CD4-positive, CD25-positive, alpha-beta regulatory T cell (primary cell): ENCODE measurements at regions not wholly inside any gene's neighbourhood (a gene's known extent, or its start where the extent isn't known, plus 50 kb on each side); places are given as distances from the start of the nearest gene placed in this dataset.

Source experiments
- ATAC-seq, 2 donors: fragments of 150-1000 bp; cut with Tn5 transposase; one replicate each; pipeline ENCODE4 v1.10.0; 2021; ENCODE audit warnings: low read depth in 2 of 2, moderate number of reproducible peaks in 2 of 2, moderate library complexity in 1 of 2
- DNase-seq, 3 donors: peaks; one replicate each; pipeline versions ENCODE4 v3.0.0 to v3.0.0-alpha.2; 2012 to 2022; ENCODE audit warnings: mixed read lengths in 1 of 3
- H3K27ac ChIP-seq: one replicate; pipeline ENCODE4 v1.7.0; 2013; ENCODE audit warnings: mild to moderate bottlenecking, low read length; ENCODE audit not compliant: insufficient read depth, poor library complexity, severe bottlenecking
- H3K27me3 ChIP-seq: one replicate; pipeline ENCODE4 v1.7.0; 2013; ENCODE audit warnings: low read length; ENCODE audit not compliant: control insufficient read depth, insufficient read depth
- H3K36me3 ChIP-seq: one replicate; pipeline ENCODE4 v1.7.0; 2013; ENCODE audit warnings: mild to moderate bottlenecking, low read length, moderate library complexity; ENCODE audit not compliant: control insufficient read depth, insufficient read depth
- H3K4me1 ChIP-seq: 2 replicates; pipeline ENCODE4 v1.7.0; 2013; ENCODE audit warnings: mild to moderate bottlenecking, low read length; ENCODE audit not compliant: insufficient read depth, control insufficient read depth, poor library complexity, severe bottlenecking
- H3K4me3 ChIP-seq: one replicate; pipeline ENCODE4 v1.7.0; 2013; ENCODE audit warnings: low read depth, mild to moderate bottlenecking, low read length, moderate library complexity
- H3K9me3 ChIP-seq, 2 experiments: 1 replicate in 1 of 2; 2 replicates in 1 of 2; pipeline ENCODE4 v1.7.0; 2013; ENCODE audit warnings: low read length in 2 of 2, mild to moderate bottlenecking in 1 of 2, moderate library complexity in 1 of 2; ENCODE audit not compliant: control insufficient read depth in 2 of 2
- H3K27ac Mint-ChIP-seq, 3 donors: one replicate each; pipeline ENCODE4 v1.8.0; 2020 to 2022; ENCODE audit warnings: mild to moderate bottlenecking in 3 of 3, mixed read lengths in 3 of 3, moderate library complexity in 2 of 3
- H3K27me3 Mint-ChIP-seq: one replicate; pipeline ENCODE4 v1.8.0; 2022; ENCODE audit warnings: mild to moderate bottlenecking, mixed read lengths
- H3K36me3 Mint-ChIP-seq: one replicate; pipeline ENCODE4 v1.8.0; 2020; ENCODE audit warnings: mixed read lengths
- H3K4me1 Mint-ChIP-seq, 4 donors: one replicate each; pipeline ENCODE4 v1.8.0; 2020 to 2022; ENCODE audit warnings: mixed read lengths in 4 of 4, mild to moderate bottlenecking in 1 of 4
- H3K4me3 Mint-ChIP-seq, 4 donors: one replicate each; pipeline ENCODE4 v1.8.0; 2020 to 2022; ENCODE audit warnings: mild to moderate bottlenecking in 4 of 4, mixed read lengths in 4 of 4, moderate library complexity in 3 of 4
- H3K9me3 Mint-ChIP-seq, 7 donors: one replicate each; pipeline ENCODE4 v1.8.0; 2020 to 2022; ENCODE audit warnings: mixed read lengths in 7 of 7, mild to moderate bottlenecking in 3 of 7, moderate library complexity in 2 of 7

GRCh38 chr1:4969556-4970129 lies 315.2 kb downstream of the AJAP1 start:
- H3K4me1 ChIP-seq: no peaks in the 10 kb centered on the region

GRCh38 chr1:4965346-4966075 lies 311.1 kb downstream of the AJAP1 start:
- Mint-ChIP-seq H3K9me3 (peaks cover 0 to 3% (median 0%) of the 10 kb centered on the region in 7 donors), H3K27me3 (no peaks in the 10 kb centered on the region), H3K4me1 (no peaks in the 10 kb centered on the region), H3K36me3 (no peaks in the 10 kb centered on the region), H3K4me3 (no peak overlapping the region), H3K27ac (peak overlapping the region in 1 of 3 donors; percentile 47)
- DNase-seq (no peak), ATAC-seq (no peak)
- H3K4me1 ChIP-seq: no peaks in the 10 kb centered on the region
- no peak overlapping the region for H3K4me3 ChIP-seq
- no peaks in the 10 kb centered on the region for H3K27me3 ChIP-seq
- H3K27ac ChIP-seq: no peak overlapping the region
- no peaks in the 10 kb centered on the region for H3K9me3 ChIP-seq
- H3K36me3 ChIP-seq: no peaks in the 10 kb centered on the region

More at GRCh38 chr1:4969556-4970129, 315.2 kb downstream of the AJAP1 start:
- H3K27ac ChIP-seq: no peak overlapping the region
- no peak overlapping the region for H3K4me3 ChIP-seq
- no peak for ATAC-seq
- Mint-ChIP-seq H3K4me3 (no peak overlapping the region), H3K9me3 (peaks cover 0 to 4% (median 0%) of the 10 kb centered on the region in 7 donors), H3K4me1 (no peaks in the 10 kb centered on the region), H3K36me3 (no peaks in the 10 kb centered on the region), H3K27ac (no peak overlapping the region), H3K27me3 (no peaks in the 10 kb centered on the region)
- DNase-seq: no peak
- H3K27me3 ChIP-seq: no peaks in the 10 kb centered on the region
- no peaks in the 10 kb centered on the region for H3K9me3 ChIP-seq
- no peaks in the 10 kb centered on the region for H3K36me3 ChIP-seq

DNA sequence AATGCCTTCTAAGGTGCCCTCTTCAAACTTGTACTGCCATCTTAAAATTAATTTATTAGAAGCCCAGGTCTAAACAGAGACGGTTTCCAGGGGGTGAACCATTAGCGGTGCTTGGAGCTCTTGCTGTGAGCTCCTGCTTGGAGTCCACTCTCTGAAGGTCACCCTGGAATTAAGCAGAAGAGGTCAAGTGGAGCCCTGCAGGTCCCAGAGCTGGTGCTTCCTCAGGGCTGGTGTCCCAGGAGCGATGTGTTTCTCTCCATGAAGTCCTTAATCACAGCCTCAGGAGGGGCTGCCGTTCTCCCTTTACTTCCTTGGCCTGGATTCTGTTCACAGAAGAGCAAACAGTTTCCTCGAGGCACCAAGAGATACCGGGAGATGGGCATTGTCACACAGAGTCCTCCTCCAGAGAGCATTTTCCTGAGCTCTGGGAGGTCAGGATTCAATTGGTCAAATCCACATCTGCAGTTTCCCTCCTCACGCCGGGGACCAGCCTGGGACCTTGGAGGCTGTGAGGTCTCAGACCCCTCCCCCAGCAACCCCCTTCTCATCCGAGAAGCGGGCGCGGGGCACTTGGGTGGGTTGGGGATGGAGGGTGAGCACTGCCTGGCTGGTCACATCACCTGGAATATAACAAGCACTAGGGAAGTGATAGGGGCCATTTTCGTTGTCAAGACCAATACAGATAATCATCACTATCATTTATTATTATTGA lies 310.4 kb downstream of the AJAP1 start:
- no peak for DNase-seq
- Mint-ChIP-seq H3K27me3 (no peaks in the 10 kb centered on the region), H3K9me3 (peaks cover 0 to 3% (median 0%) of the 10 kb centered on the region in 7 donors), H3K4me3 (no peak overlapping the region), H3K27ac (no peak overlapping the region), H3K36me3 (no peaks in the 10 kb centered on the region), H3K4me1 (no peaks in the 10 kb centered on the region)
- Histone ChIP-seq H3K9me3 (no peaks in the 10 kb centered on the region), H3K4me1 (no peaks in the 10 kb centered on the region), H3K27me3 (no peaks in the 10 kb centered on the region), H3K27ac (no peak overlapping the region), H3K4me3 (no peak overlapping the region), H3K36me3 (no peaks in the 10 kb centered on the region)
- no peak for ATAC-seq

DNA sequence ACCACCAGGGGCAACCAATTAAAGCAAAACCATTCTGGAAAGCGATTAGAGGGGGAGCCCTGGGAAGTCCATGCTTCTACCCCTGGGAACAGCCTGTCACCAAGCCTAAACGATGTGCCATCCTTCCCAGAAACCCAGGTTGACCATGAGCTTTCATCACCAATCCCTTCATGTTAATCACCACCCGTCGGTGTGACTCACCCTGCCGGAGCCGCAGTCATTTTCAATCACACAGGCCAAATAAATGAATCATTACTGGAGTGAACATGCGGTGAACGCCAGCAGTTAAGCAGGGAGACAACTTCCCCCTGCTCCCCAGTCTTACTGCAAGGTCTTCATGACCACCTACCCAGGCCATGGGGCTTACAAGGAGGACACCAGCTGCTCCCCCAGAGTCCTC lies 308.8 kb downstream of the AJAP1 start:
- H3K27ac Mint-ChIP-seq: no peak overlapping the region
- Histone ChIP-seq H3K36me3 (no peaks in the 10 kb centered on the region), H3K4me1 (no peaks in the 10 kb centered on the region), H3K27me3 (no peaks in the 10 kb centered on the region), H3K9me3 (no peaks in the 10 kb centered on the region), H3K4me3 (no peak overlapping the region), H3K27ac (no peak overlapping the region)
- no peak for ATAC-seq
- H3K27me3 Mint-ChIP-seq: peaks cover 5% of the 10 kb centered on the region
- no peaks in the 10 kb centered on the region for H3K36me3 Mint-ChIP-seq
- DNase-seq: no peak
- no peak overlapping the region for H3K4me3 Mint-ChIP-seq
- peaks cover 0 to 4% (median 0%) of the 10 kb centered on the region in 7 donors for H3K9me3 Mint-ChIP-seq
- H3K4me1 Mint-ChIP-seq: no peaks in the 10 kb centered on the region

GRCh38 chr1:4962836-4963235 lies 308.4 kb downstream of the AJAP1 start:
- no peaks in the 10 kb centered on the region for H3K36me3 Mint-ChIP-seq
- peaks cover 5% of the 10 kb centered on the region for H3K27me3 Mint-ChIP-seq
- H3K9me3 Mint-ChIP-seq: peaks cover 0 to 4% (median 0%) of the 10 kb centered on the region in 7 donors
- Histone ChIP-seq H3K27me3 (no peaks in the 10 kb centered on the region), H3K4me3 (no peak overlapping the region), H3K36me3 (no peaks in the 10 kb centered on the region), H3K9me3 (no peaks in the 10 kb centered on the region), H3K27ac (no peak overlapping the region), H3K4me1 (no peaks in the 10 kb centered on the region)
- H3K4me3 Mint-ChIP-seq: no peak overlapping the region
- no peak for DNase-seq
- H3K27ac Mint-ChIP-seq: no peak overlapping the region
- H3K4me1 Mint-ChIP-seq: no peaks in the 10 kb centered on the region
- no peak for ATAC-seq

- no peaks in the 10 kb centered on the region for H3K36me3 Mint-ChIP-seq
Observed at GRCh38 chr1:4961935-4962645, 307.7 kb downstream of the AJAP1 start.

DNA sequence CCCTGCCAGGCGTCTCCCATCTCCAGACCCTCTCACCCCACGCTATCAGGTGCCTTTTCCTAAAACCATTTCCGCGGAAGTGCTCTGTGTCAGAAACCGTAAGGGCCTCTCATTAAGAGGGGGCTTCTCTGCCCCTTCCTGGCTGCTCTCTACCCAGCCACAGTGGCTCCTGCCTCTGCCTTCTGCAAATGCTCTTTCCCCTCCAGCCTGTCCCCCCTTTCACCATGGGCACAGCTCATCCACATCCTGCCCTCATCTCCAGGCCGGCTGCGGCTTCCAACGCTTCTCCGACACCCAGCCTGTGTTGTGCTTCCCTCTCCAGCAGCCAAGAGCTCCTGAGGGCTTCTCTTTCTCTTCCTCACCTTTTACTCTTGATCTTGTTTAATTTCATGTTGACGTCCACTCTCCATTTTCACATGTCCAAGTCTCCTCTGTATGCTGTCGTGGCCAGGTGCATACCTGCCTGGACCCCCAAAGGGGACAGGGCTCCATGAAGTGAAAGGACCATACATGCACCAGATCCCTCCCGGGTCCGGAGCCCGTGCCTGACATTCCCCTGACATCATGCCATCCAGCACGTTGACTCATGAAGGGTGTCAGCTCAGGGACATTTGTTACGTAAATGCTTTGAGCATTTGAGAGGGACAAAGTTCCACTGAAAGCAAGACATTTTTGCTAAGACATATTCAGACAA lies 306.5 kb downstream of the AJAP1 start:
- H3K36me3 ChIP-seq: no peaks in the 10 kb centered on the region
- no peaks in the 10 kb centered on the region for H3K4me1 Mint-ChIP-seq
- H3K27ac ChIP-seq: no peak overlapping the region
- ATAC-seq (no peak), DNase-seq (no peak)
- H3K36me3 Mint-ChIP-seq: no peaks in the 10 kb centered on the region
- H3K27me3 ChIP-seq: no peaks in the 10 kb centered on the region
- no peaks in the 10 kb centered on the region for H3K4me1 ChIP-seq
- H3K27ac Mint-ChIP-seq: peak overlapping the region in 1 of 3 donors; percentile 64
- H3K9me3 Mint-ChIP-seq: peaks cover 0 to 7% (median 0%) of the 10 kb centered on the region in 7 donors
- peaks cover 5% of the 10 kb centered on the region for H3K27me3 Mint-ChIP-seq
- H3K4me3 ChIP-seq: no peak overlapping the region
- no peak overlapping the region for H3K4me3 Mint-ChIP-seq
- no peaks in the 10 kb centered on the region for H3K9me3 ChIP-seq

More at GRCh38 chr1:4961935-4962645, 307.7 kb downstream of the AJAP1 start:
- no peaks in the 10 kb centered on the region for H3K36me3 ChIP-seq
- no peaks in the 10 kb centered on the region for H3K27me3 ChIP-seq
- H3K4me1 Mint-ChIP-seq: no peaks in the 10 kb centered on the region
- no peak overlapping the region for H3K27ac ChIP-seq
- no peak for ATAC-seq
- H3K9me3 ChIP-seq: no peaks in the 10 kb centered on the region
- peaks cover 0 to 4% (median 0%) of the 10 kb centered on the region in 7 donors for H3K9me3 Mint-ChIP-seq
- H3K4me3 Mint-ChIP-seq: no peak overlapping the region
- no peak overlapping the region for H3K4me3 ChIP-seq
- no peaks in the 10 kb centered on the region for H3K4me1 ChIP-seq
- peaks cover 5% of the 10 kb centered on the region for H3K27me3 Mint-ChIP-seq
- H3K27ac Mint-ChIP-seq: no peak overlapping the region
- no peak for DNase-seq
